ENCODE measurements at regions not wholly inside any gene's neighbourhood (a gene's known extent, or its start where the extent isn't known, plus 50 kb on each side); places are given as distances from the start of the nearest gene placed in this dataset.

DNA sequence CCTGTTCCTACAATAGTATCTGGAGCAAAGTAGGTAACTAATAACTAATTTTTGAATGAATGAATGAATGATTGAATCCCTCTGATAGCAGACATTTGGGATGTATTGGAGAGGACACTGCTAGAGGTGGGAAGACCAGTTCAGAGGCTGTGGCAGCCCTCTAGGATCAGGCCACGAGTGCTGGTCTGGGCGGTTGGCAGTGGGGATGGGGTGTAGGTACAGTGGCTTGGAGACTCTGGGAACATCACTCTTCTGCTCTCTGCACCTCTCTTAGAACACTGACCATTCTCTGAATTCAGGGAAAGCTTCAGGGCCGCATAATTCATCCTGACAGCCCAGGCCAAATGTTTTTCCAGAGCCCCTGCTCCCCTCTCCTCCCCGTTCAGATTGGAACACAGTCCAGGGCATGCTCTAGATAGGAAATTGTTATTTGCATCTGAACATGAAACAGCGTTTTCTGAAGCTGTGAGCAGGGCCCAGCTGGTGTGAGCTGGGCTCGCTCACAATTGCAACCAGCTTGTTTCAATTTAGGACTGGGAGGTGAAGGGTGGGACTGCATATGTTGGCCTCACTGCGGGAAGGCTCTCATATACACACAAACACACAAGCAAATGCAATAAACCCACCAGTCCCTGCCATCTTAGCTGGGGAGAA lies 253.1 kb upstream of the USP24 start:
- TF ChIP-seq, protein P1, sequence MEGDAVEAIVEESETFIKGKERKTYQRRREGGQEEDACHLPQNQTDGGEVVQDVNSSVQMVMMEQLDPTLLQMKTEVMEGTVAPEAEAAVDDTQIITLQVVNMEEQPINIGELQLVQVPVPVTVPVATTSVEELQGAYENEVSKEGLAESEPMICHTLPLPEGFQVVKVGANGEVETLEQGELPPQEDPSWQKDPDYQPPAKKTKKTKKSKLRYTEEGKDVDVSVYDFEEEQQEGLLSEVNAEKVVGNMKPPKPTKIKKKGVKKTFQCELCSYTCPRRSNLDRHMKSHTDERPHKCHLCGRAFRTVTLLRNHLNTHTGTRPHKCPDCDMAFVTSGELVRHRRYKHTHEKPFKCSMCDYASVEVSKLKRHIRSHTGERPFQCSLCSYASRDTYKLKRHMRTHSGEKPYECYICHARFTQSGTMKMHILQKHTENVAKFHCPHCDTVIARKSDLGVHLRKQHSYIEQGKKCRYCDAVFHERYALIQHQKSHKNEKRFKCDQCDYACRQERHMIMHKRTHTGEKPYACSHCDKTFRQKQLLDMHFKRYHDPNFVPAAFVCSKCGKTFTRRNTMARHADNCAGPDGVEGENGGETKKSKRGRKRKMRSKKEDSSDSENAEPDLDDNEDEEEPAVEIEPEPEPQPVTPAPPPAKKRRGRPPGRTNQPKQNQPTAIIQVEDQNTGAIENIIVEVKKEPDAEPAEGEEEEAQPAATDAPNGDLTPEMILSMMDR (IDR thresholded peaks at IDR 0.05; ENCODE audit: low read depth, low read length, missing control alignments), result no peak
- no peaks in the 10 kb centered on the region for H3K36me3 ChIP-seq (replicated peaks)
- in situ Hi-C loops (cut with HindIII; ENCODE audit: low pct_ligation_motif_present, low sequenced_read_pairs), result no loop called here
- no peaks in the 10 kb centered on the region for H3K27me3 ChIP-seq (replicated peaks)
- H3K27ac ChIP-seq, result no peak overlapping the region
- DNase-seq, result no peak
- no peak overlapping the region for H3K4me3 ChIP-seq (ENCODE audit: low read depth, low read length)

DNA sequence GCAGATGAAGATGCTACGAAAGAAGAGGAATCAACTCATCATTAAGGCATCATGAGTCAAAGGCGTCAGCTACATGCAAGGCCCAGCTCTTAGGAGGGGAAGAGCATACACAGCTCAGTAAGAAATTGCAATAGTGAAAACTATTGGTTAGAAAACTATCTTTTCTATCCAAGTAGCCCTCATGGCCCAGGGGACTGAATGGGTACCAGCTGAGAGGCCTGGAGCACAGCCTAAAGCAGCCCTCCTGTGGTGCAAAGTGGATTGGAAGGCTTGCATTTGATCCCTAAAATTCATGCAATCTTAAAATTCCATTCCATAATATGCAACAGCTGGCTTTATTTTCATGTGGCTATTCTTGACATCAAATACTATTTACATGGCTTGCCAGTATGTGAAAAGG lies 251.8 kb upstream of the USP24 start:
- Histone ChIP-seq H3K4me3 (ENCODE audit: low read depth, low read length) (no peak overlapping the region), H3K36me3 (replicated peaks) (no peaks in the 10 kb centered on the region), H3K27me3 (replicated peaks) (no peaks in the 10 kb centered on the region), H3K27ac (no peak overlapping the region)
- TF ChIP-seq, protein P1 (IDR thresholded peaks at IDR 0.05; ENCODE audit: low read depth, low read length, missing control alignments), result no peak
- in situ Hi-C loops (cut with HindIII; ENCODE audit: low pct_ligation_motif_present, low sequenced_read_pairs), result no loop called here
- DNase-seq, result no peak

DNA sequence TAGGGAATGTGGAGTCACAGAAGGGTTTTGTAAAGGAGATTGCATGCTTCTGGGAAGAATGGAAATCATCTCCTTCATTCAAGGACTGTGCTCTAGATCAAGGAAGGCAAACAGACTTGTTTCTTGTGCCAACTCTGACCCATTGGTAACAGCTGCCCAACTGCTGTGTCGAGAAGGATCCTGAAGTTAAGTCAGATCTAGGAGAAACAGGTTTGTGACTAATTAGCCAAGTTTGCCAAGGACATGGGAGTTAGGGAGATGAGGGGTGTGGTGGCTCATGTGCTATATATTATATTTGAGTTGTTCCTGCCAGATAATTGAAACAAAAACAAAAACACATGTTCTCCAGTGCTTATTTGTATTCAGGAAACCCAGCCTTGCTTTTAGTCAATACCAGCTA lies 251.2 kb upstream of the USP24 start:
- in situ Hi-C loops (cut with HindIII; ENCODE audit: low pct_ligation_motif_present, low sequenced_read_pairs), result no loop called here
- DNase-seq, result no peak
- H3K27me3 ChIP-seq (replicated peaks), result no peaks in the 10 kb centered on the region
- no peak overlapping the region for H3K27ac ChIP-seq
- TF ChIP-seq, protein P1 (IDR thresholded peaks at IDR 0.05; ENCODE audit: low read depth, low read length, missing control alignments), result no peak
- no peaks in the 10 kb centered on the region for H3K36me3 ChIP-seq (replicated peaks)
- H3K4me3 ChIP-seq (ENCODE audit: low read depth, low read length), result no peak overlapping the region

GRCh38 chr1:55464550-55464949 lies 249.4 kb upstream of the USP24 start:
- in situ Hi-C loops (cut with HindIII; ENCODE audit: low pct_ligation_motif_present, low sequenced_read_pairs), result no loop called here
- Histone ChIP-seq H3K4me3 (ENCODE audit: low read depth, low read length) (no peak overlapping the region), H3K27me3 (replicated peaks) (no peaks in the 10 kb centered on the region), H3K36me3 (replicated peaks) (no peaks in the 10 kb centered on the region), H3K27ac (no peak overlapping the region)
- no peak for DNase-seq
- TF ChIP-seq, protein P1 (IDR thresholded peaks at IDR 0.05; ENCODE audit: low read depth, low read length, missing control alignments), result no peak

- in situ Hi-C loops (cut with HindIII; ENCODE audit: low pct_ligation_motif_present, low sequenced_read_pairs), result no loop called here
- TF ChIP-seq, protein P1 (IDR thresholded peaks at IDR 0.05; ENCODE audit: low read depth, low read length, missing control alignments), result no peak
Observed at GRCh38 chr1:55463814-55464475, 248.8 kb upstream of the USP24 start.

More at GRCh38 chr1:55463814-55464475, 248.8 kb upstream of the USP24 start:
- H3K27ac ChIP-seq, result no peak overlapping the region
- no peaks in the 10 kb centered on the region for H3K27me3 ChIP-seq (replicated peaks)
- H3K36me3 ChIP-seq (replicated peaks), result no peaks in the 10 kb centered on the region
- H3K4me3 ChIP-seq (ENCODE audit: low read depth, low read length), result no peak overlapping the region
- DNase-seq, result no peak
